Hematopoietic multipotent progenitor cell treated with erythropoietin and hydrocortisone succinate and interleukin-3 and kit ligand, for 6 days (in vitro differentiated cells): ENCODE measurements at regions not wholly inside any gene's neighbourhood (a gene's known extent, or its start where the extent isn't known, plus 50 kb on each side); places are given as distances from the start of the nearest gene placed in this dataset.
A peak's percentile ranks its signal among the peaks of the same experiment; 100 is the strongest.
"Not testable (repeated sequence)": the region's sequence is repeated elsewhere in the genome, so short reads cannot be mapped to it uniquely, and the experiment has no call there.

Source experiments
- DNase-seq: peaks from one replicate; pipeline ENCODE4 v3.0.0-alpha.2; 2015

- DNase-seq: no peak
These were observed 139.3 kb upstream of the FBXO11 start for GRCh38 chr2:48045613-48046012.

- no peak for DNase-seq
These were observed 142.3 kb upstream of the FBXO11 start for GRCh38 chr2:48048476-48049171.

- DNase-seq: no peak
These were observed 143.1 kb upstream of the FBXO11 start for GRCh38 chr2:48049371-48049770.

DNA sequence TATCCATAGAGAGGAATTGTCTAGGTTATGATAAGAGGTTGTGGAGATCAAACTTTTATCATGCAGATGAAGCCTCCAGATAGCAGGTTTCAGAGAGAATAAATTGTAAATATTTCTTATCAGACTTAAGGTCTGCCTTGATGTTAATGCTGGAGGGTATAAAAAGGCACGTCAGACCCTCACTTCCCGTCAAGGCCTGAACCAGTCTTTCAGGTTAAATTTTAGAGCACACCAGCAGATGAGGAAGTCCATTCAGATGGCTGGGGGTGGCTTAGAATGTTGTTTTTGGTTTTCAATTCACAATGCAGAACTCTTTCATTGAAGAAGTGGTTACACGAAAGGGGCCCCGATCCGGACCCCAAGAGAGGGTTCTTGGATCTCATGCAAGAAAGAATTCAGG, 144.4 kb upstream of the FBXO11 start:
- no peak for DNase-seq

DNA sequence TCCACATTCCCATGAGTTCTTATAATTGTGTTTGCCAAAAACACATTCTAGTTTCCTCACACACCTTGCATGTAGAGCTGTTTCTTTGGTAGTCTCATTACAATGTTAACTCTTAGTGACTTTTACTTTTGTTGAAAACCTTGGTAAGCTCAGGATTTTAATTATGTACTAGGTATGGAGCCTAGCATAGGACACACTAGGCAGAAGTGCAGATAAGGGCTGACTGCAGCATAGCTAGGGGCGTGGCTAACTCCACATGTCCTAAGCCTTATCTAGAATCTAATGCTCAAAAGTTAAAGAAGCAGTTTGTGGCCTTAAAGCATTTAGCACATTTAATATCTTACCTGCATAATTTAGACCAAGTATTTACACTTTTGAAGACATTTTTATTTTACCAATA, 153.7 kb upstream of the FBXO11 start:
- peak; percentile 86 for DNase-seq

DNA sequence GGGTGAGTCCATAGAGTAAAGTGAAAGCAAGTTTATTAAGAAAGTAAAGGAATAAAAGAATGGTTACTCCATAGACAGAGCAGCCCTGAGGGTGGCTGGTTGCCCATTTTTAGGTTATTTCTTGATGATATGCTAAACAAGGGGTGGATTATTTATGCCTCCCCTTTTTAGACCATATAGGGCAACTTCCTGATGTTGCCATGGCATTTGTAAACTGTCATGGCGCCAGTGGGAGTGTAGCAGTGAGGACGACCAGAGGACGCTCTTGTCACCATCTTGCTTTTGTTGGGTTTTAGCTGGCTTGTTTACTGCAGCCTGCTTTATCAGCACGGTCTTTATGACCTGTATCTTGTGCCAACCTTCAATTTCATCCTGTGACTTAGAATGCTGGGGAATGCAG, 155.4 kb upstream of the FBXO11 start:
- not testable (repeated sequence) for DNase-seq

DNA sequence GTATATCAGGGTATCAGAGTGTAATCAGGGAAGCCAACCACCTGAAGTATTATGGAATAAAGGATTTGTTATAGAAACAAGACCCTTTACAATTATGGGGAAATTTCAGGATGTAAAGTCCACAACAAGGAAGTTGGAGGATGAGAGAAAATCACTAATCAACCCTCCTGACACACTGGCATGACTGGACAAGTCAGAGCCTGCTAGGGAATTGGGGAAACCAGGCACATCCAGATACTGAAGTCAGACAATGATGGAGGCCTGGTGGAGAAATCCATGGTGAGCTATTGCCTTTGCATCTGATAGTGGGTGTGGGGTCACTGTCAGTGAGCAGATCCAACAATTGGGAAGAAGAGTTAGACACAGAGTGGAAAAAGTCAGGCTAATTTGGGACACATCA, 158.8 kb upstream of the FBXO11 start:
- no peak for DNase-seq

DNA sequence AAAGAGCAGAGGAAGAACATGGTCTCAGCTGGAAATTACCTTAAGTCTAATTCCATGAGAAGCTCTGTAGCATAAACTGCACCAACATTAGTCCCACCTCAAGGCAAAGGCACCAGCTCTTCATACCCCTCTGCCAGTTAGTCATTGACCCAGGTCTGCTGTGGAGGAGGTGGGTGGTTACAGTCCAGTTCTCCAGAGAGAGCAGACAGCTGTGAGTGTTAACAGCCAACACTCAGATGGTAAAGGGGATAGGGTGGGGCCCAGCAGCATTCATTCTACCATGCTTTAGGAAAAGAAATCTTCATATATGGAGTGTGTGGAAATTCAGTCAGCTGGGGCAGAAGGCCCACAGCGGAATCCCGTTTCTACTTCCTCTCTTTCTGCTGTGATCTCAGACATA, 159.7 kb upstream of the FBXO11 start:
- peak; percentile 73 for DNase-seq

- peak; percentile 32 for DNase-seq
These were observed 163.5 kb upstream of the FBXO11 start for GRCh38 chr2:48069769-48070168.

DNA sequence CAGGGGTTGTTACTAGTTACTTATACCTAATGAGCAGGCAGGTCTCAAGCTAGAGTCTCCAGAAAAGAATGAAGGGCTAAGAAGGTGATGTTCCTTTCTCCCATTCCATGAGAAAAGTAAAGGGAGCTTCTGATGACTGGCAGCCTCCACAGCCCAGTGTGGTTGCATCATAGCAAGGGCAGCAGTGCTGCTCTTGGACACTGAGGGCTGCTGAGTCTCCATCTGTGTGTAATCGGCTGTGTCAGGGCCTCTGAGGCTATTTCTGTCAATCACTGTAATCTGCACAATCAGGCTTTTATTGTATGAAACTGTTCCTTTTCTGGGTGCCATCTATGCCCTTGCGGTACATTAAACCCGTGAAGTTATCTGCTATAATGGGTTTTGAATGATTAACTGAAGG, 164.1 kb upstream of the FBXO11 start:
- no peak for DNase-seq

DNA sequence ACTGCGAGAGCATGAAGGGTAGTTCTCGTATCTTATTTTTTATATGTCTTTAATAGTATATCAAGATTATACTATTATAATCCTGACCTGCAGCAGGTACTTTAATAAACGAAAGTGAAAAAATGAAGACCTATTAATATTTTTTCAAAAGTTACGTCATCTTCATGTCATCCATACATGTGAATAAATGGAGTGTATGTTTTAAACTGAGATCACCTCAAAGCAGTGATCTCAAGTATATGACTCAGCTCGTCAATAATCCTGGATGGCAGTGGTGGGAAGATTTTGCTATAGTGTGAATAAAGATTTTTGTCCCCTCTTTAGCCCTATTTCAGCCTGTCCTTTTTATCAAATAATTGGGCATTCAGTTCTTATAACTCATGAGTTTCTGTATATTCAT, 166.3 kb upstream of the FBXO11 start:
- no peak for DNase-seq

GRCh38 chr2:48075631-48076030, 169.3 kb upstream of the FBXO11 start:
- no peak for DNase-seq

DNA sequence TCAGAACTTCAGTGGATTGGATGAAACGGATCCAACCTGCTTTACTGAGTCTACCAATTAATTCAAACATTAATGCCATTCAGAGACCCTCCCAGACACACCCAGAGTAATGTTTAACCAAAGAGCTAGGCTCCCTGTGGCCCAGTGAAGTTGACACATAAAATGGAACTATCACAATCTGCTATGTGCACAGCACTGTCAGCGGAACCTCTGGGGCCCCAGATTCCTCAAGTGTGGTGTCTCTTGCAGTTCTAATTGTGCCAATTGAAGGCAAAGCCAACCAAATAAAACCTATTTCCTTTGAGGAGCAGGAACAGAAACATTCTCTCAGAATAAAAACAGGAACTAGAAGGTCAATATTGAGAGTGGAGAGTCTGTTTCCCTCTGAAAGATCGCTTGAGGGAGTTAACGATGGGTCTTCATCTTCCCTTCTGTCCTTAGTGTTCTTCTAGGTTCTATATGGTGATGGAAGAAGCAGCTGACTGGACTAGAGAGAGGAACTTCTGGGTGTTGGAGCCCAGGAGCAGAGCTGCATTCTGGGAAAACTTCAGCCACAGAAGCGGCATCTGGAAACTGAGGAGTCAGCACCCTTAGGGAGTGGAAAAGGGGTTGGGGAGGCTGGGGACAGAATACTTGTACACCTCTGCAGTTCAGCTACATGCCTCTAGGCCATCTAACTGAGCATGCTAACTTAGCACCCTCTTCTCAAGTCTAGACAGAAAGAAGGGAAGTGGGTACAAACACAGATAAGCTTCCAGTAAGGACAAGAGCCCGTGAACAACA, 174.4 kb upstream of the FBXO11 start:
- DNase-seq: peak; percentile 8

DNA sequence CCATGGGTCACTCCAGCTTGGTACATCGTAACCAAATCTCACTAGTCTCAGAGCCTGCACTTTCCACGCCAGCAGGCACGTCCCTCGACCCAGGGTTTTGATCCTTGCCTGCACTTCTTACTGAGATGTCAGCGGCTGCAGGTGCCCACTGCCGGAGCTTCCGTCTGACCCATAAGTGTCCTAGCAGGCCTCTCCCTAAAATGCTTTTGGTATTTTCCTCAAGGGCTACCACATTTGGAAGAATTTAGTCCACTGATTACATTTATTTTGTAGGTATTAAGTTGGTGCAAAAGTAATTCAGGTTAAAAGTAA, 175.0 kb upstream of the FBXO11 start:
- no peak for DNase-seq

DNA sequence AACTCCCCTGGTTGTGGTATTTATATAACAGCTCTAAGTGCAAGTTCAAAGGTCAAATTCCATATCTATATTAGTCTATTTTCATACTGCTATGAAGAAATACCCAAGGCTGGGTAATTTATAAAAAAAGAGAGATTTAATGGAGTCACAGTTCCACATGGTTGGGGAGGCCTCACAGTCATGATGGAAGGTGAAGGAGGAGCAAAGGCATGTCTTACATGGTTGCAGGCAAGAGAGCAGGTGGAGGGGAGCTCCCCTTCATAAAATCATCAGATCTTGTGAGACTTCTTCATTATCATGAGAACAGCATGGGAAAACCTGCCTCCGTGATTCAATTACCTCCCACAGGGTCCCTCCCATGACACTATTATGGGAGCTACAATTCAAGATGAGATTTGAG, 179.6 kb upstream of the FBXO11 start:
- DNase-seq: no peak

DNA sequence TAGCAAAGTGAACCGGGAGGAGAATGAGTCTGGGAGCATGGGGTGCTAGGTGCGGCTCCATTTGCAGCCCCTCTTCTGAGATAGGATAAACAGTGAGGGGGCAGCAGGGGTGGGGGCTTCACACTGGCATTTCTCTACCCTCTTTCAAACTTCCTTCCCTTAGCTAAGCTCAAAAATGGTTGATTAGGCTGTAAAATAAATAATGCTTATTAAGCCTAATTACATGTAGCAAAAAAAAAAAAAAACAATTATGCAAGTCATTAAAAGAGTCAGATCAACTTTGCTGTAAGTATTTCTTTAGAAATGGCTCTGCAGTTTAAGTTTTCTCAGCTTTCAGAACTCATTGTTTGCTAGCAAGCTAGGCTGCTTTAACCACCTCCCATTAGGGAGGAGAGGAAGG, 182.7 kb upstream of the FBXO11 start:
- no peak for DNase-seq

DNA sequence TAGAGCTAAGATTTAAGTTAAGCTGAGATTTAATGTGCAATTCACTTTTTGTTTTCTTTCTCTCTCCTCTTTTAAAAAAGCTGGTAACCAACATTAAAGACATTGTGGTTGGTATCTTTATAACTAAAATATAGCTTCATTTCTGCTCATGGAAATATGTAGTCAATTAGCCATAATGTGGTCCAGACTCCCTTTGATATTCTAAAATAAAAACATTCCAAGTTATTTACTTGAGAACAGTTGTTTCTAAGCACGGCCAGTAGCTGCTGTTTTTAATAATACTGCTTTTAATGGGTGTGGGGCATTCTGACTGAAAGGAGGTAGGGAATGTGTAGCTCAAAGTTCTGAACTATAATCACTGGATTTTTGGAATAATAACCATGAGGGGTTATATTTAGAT, 183.3 kb upstream of the FBXO11 start:
- DNase-seq: no peak

DNA sequence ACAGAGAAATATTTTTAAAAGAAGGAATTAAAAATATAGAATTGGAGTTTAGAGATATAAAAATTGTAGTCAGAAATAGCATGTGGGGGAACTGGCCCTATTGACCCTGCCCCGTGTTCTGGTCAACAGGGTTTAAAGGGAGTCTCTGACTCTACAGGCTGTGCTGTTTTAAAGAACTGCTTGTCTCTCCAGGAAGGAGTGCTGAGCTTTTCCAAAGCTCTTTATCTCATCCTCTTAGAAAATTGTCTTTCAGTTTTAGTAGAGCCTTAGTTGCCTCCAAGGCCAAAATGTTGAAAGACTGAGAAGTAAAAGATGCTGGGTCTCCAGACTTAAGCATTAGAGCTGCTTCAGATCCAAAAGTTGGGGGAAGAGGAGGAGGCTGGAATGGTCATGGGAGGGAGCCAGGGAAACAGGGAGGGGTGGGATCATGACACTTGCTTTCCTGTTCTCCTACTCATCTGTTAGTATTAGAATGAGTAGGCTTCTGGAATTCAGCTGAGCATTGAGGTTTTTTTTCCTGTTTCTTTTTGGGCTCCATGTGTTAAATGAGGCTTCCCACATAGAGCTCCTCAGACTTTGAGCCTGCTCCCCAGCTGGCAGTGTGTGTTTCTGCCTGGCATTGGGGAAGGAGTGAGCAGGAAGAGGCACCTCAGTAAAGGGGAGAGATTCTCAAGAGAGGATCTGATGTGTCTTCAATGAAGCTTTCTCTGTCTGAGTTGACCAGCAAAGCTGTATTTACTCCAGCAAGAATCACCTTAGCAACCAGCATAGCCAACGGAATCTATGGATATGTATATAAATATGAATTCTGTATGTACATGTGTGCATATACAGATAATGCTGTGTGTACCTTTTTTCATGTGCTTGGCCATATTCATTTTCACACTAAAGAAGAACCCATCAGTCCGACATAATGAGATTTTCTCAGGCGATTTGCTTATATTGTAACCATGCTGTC, 186.8 kb upstream of the FBXO11 start:
- DNase-seq: no peak

GRCh38 chr2:48096765-48097164, 190.5 kb upstream of the FBXO11 start:
- not testable (repeated sequence) for DNase-seq

DNA sequence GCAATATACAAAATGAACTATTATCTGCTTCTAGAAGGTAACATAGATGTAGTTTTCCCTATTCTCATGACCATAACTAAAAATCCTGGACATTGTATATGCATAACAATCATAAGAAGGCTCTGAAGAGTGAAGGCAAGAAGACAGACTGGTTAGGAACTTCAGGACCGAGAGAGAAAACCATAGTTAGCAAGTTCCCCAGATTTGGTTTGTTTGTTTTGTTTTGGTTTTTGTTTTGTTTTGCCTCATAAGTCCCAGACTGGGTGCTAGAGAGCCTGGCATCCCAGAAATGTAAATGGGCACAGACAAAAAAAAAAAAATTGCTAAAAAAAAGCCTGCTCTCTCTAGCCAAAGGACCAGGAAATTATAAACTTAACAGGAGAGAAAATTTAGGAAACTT, 192.2 kb upstream of the FBXO11 start:
- DNase-seq: no peak

GRCh38 chr2:48104418-48104817, 198.1 kb upstream of the FBXO11 start:
- no peak for DNase-seq

- no peak for DNase-seq
These were observed 199.6 kb upstream of the FBXO11 start for GRCh38 chr2:48105848-48106247.

DNA sequence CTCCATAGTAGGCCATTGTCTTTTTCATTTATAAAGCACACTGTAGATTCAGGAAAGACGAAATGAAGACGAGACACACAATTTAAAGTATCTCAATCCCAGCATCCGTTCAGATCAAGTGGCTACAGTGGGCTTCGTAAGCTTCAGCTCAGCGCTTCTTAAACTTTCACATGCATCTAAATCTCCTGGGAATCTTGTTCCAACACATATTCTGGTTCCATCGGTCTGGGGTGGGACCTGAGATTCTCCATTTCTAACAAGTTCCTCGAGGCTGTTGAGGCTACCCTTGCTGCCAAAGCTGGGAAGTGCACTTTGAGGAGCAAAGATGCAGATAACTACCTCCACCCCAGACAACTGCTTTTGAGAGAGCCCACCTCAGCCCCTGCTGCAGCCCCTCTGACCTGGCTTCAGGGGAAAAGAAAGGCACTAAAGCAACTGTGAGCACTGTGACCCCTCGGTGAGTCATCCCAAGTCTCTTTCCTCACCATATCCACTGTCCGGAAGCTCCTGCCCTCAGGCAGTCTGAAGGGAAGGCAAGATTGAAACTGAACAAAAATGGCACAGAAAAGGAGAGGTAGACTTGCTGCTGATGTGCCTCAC, 201.1 kb upstream of the FBXO11 start:
- DNase-seq: no peak
